ENCODE measurements at regions not wholly inside any gene's neighbourhood (a gene's known extent, or its start where the extent isn't known, plus 50 kb on each side); places are given as distances from the start of the nearest gene placed in this dataset.

DNA sequence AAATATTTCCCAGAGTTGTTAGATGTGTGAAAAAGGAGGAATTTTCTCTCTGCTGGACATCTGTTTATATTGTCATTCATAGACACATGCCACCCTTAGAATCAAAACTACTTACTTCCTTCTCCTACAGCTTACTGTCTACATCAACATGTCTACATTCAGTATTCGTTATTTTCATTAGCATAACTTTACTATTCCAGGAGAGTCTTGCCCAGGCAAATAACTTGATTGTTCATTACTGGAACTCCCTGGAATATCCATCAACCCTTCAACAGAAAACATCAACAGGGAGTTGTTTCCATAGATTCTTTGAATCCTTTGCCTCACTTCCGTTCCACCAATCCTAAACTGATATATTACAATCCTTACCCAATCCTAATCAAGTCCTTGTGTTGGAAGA lies 457.5 kb upstream of the ZNF608 start:
- no peak for DNase-seq (ENCODE audit: low read depth in 3 of 3)

GRCh38 chr5:125205601-125206225 lies 459.3 kb upstream of the ZNF608 start:
- DNase-seq (ENCODE audit: low read depth in 3 of 3): no peak

DNA sequence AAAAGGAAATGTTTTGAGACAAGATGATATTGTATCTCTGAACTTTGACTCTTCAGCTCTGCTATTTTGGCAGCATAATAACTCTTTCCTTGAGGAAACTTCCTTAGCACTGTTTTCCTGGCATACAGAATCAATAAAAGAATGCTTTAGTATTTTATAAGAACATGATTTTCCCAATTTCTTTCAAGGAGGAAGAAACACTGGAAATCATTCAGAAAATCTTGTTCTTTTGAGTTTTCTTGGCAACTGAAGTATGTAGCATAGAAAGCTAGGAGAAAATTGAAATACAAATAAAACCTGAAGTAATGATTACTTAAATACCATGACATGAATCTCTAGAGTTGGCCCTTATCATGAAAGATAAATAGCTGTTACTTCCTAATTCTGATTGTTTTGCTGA lies 461.4 kb upstream of the ZNF608 start:
- DNase-seq (ENCODE audit: low read depth in 3 of 3): no peak

- DNase-seq (ENCODE audit: low read depth in 3 of 3): no peak
These were observed 463.2 kb upstream of the ZNF608 start for GRCh38 chr5:125209650-125210049.

- no peak for DNase-seq (ENCODE audit: low read depth in 3 of 3)
These were observed 464.0 kb upstream of the ZNF608 start for GRCh38 chr5:125210242-125210947.

GRCh38 chr5:125214080-125214479 lies 467.6 kb upstream of the ZNF608 start:
- no peak for DNase-seq (ENCODE audit: low read depth in 3 of 3)

GRCh38 chr5:125215593-125215992 lies 469.2 kb upstream of the ZNF608 start:
- no peak for DNase-seq (ENCODE audit: low read depth in 3 of 3)

DNA sequence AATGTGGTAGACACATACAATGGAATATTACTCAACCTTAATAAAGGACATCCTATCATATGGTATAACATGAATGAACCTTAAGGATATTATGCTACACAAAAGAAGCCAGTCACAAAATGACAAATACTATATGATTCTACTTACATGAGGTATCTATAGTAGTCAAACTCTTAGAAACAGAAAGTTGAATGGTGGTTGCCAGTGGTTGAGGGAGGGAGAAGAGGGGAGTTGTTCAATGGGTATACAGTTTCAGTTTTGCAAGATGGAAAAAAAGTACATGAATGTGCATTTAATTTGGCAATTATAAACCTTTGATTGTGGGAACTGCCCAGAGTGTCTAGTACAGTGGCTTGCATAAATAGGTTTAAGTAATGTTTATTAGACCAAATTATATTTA lies 473.3 kb upstream of the ZNF608 start:
- DNase-seq (ENCODE audit: low read depth in 3 of 3): no peak

GRCh38 chr5:125220284-125220683 lies 473.8 kb upstream of the ZNF608 start:
- no peak for DNase-seq (ENCODE audit: low read depth in 3 of 3)

DNA sequence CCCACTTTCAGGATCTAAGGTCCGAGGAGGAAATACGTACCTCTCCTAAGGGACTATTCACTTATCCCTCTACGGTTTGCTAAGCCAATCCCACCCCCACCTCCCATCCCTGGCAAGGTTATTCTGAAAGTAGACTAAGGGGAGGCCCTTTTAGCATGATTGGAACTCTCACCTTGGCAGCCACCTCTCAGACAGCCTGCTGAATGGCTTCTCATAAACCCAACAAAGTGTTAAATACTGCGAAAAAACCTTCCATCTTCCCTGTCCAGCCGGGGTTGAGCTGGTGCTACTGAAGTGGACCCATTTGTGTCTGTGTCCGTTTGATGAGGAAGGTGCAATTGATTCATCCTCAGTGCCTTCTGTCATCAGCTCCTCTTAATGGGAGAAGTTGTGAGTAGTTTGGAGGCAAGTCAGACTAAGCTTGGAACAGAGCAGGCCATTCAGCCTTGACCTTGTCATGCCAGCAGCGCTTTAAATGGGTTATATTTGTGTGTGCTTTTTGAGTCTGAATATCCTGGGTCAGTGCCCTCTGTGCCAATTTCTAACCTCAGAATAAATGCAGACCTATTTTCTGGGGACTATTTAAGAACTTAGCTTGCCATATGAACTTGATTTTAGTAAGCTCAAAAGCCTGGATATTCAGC lies 476.3 kb upstream of the ZNF608 start:
- no peak for DNase-seq (ENCODE audit: low read depth in 3 of 3)

GRCh38 chr5:125225424-125225823 lies 479.0 kb upstream of the ZNF608 start:
- no peak for DNase-seq (ENCODE audit: low read depth in 3 of 3)

GRCh38 chr5:125226825-125227224 lies 480.4 kb upstream of the ZNF608 start:
- no peak for DNase-seq (ENCODE audit: low read depth in 3 of 3)

GRCh38 chr5:125227333-125228095 lies 481.1 kb upstream of the ZNF608 start:
- DNase-seq (ENCODE audit: low read depth in 3 of 3): no peak

GRCh38 chr5:125228363-125229070 lies 482.1 kb upstream of the ZNF608 start:
- DNase-seq (ENCODE audit: low read depth in 3 of 3): no peak

GRCh38 chr5:125229556-125229955 lies 483.1 kb upstream of the ZNF608 start:
- no peak for DNase-seq (ENCODE audit: low read depth in 3 of 3)

DNA sequence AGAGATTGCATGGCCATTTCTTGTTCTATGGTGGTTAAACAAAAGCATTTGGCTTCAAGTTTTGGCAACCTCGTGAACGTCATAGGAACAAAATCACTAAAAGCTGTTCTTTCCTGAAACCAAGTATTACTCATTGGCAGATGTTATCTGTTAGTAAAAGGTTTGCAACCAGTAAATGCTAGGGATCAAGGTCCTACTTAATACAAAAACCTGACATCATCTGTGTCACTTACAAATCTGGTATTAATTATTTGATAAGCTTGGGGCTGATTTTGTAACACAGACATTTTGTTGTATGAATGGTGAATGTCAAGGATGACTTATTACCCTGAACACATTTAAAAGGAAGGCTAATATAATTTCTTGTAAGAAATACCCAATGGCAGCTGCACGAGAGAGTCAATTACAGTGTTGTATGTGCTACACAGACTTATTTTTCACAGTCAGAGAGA lies 486.4 kb upstream of the ZNF608 start:
- DNase-seq (ENCODE audit: low read depth in 3 of 3): no peak

- DNase-seq (ENCODE audit: low read depth in 3 of 3): no peak
These were observed 487.5 kb upstream of the ZNF608 start for GRCh38 chr5:125233944-125234343.

GRCh38 chr5:125236007-125236406 lies 489.6 kb upstream of the ZNF608 start:
- DNase-seq (ENCODE audit: low read depth in 3 of 3): no peak

- no peak for DNase-seq (ENCODE audit: low read depth in 3 of 3)
These were observed 490.5 kb upstream of the ZNF608 start for GRCh38 chr5:125236981-125237380.

GRCh38 chr5:125244531-125244930 lies 498.1 kb upstream of the ZNF608 start:
- DNase-seq (ENCODE audit: low read depth in 3 of 3): no peak

GRCh38 chr5:125245216-125245615 lies 498.8 kb upstream of the ZNF608 start:
- no peak for DNase-seq (ENCODE audit: low read depth in 3 of 3)

GRCh38 chr5:125249400-125249799 lies 503.0 kb upstream of the ZNF608 start:
- DNase-seq (ENCODE audit: low read depth in 3 of 3): no peak

Data from stimulated activated CD4-positive, alpha-beta T cell treated with anti-CD3 and anti-CD28 coated beads, TNF-alpha, amount 100 ng/mL, for 4 hours (primary cell).